ENCODE measurements at regions not wholly inside any gene's neighbourhood (a gene's known extent, or its start where the extent isn't known, plus 50 kb on each side); places are given as distances from the start of the nearest gene placed in this dataset.

DNA sequence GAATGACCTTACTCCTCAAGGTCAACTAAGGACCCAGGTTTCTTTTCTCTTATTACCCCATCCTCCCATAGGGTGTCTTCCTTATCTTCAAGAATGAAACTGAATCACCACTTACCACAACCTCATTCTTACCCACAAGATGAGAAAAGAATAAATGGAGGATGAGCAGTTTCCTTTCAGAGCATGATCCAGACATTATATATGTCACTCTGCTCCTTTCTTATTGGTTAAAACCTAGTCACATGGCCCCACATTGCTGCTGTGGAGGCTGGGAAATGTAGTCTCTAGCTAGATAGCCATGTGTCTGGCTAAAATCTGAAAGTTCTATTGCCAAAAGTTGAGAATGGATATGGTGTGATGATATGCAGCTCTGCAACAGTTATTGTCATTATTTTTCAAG, 62.4 kb upstream of the RAI2 start:
- DNase-seq (ENCODE audit: low read depth) = no peak
- in situ Hi-C loops (cut with HindIII; ENCODE audit: low sequenced_read_pairs) = no loop called here
- no peak overlapping the region for H3K4me3 ChIP-seq (ENCODE audit: low read depth, low read length)
- TF ChIP-seq, protein P1, sequence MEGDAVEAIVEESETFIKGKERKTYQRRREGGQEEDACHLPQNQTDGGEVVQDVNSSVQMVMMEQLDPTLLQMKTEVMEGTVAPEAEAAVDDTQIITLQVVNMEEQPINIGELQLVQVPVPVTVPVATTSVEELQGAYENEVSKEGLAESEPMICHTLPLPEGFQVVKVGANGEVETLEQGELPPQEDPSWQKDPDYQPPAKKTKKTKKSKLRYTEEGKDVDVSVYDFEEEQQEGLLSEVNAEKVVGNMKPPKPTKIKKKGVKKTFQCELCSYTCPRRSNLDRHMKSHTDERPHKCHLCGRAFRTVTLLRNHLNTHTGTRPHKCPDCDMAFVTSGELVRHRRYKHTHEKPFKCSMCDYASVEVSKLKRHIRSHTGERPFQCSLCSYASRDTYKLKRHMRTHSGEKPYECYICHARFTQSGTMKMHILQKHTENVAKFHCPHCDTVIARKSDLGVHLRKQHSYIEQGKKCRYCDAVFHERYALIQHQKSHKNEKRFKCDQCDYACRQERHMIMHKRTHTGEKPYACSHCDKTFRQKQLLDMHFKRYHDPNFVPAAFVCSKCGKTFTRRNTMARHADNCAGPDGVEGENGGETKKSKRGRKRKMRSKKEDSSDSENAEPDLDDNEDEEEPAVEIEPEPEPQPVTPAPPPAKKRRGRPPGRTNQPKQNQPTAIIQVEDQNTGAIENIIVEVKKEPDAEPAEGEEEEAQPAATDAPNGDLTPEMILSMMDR (IDR thresholded peaks at IDR 0.05; ENCODE audit: low read depth, low read length, missing control alignments) = no peak

DNA sequence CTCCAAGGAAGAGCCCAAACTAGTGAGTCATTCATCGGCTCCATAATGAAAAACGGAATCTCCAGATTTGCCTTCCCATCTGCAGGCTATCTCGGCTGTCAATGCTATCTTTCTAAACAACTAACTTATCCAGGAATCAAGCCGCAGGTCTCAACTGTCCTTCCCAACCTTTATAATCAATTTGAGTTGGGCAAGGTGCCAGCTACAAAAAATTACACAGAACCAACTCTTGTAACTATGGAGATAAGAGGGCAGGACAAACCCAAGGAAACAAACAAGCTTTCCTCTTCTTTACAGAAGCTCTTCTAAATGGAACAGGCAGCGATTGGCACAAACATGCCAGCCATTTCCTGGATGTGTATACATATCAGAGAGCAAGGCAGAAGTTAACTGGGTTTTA, 61.2 kb upstream of the RAI2 start:
- in situ Hi-C loops (cut with HindIII; ENCODE audit: low sequenced_read_pairs) = no loop called here
- TF ChIP-seq, protein P1 (IDR thresholded peaks at IDR 0.05; ENCODE audit: low read depth, low read length, missing control alignments) = no peak
- DNase-seq (ENCODE audit: low read depth) = no peak
- H3K4me3 ChIP-seq (ENCODE audit: low read depth, low read length) = no peak overlapping the region

DNA sequence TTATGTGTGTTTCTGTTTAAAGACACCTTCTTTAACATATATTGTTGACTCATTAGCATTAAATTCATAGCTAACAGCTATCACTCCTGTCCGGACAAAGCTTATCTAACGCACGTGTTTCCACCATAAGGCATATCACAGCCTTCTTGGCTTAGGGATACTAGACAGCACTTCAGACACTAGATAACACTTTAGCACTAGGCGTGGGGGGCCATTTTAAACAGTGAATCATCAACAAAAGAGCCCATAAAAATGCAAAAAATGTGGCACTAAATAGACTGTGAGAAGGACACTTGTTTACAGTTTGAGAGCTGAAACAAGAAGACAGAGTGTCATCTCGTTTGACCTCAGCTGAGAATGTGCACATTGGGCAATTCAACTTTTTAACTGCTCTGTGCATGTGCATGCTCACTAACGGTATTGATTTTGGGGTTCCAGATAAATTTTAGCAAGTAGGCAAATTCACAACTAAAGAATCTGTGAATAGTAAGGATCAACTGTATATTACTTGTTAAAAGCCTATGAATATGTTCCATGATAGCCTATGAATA, 58.9 kb upstream of the RAI2 start:
- no peak overlapping the region for H3K4me3 ChIP-seq (ENCODE audit: low read depth, low read length)
- TF ChIP-seq, protein P1 (IDR thresholded peaks at IDR 0.05; ENCODE audit: low read depth, low read length, missing control alignments) = no peak
- in situ Hi-C loops (cut with HindIII; ENCODE audit: low sequenced_read_pairs) = no loop called here
- DNase-seq (ENCODE audit: low read depth) = no peak

DNA sequence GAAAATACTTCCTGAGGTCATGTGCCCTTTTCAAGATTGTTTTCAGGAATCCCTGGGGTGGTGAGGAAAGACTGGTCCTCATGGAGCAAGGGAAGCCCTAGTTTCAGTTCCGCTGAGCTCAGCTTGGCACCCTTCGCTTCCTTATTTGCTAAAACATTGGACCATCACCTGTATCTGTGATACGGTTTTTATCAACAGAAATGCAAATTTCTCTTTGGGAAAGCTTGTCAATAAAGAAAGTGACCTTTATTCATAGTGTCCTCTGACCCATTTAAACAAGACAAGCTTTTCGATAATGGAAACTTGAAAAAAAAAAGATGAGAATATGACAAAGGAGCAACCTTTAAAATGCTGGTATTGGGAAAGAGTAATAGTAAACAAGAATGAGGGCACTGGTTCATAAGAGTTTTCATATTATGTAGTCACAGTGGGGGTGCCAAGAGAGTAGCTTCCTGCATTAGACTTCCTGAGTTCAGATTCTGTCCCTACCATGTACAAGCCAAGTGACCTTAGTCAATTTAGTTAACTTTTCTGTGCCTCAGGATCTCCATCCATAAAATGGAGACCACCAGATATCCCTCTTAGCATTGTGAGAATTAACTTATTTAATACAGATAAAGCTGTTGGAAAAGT, 57.0 kb upstream of the RAI2 start:
- no peak for DNase-seq (ENCODE audit: low read depth)
- H3K4me3 ChIP-seq (ENCODE audit: low read depth, low read length) = no peak overlapping the region
- in situ Hi-C loops (cut with HindIII; ENCODE audit: low sequenced_read_pairs) = no loop called here
- TF ChIP-seq, protein P1 (IDR thresholded peaks at IDR 0.05; ENCODE audit: low read depth, low read length, missing control alignments) = no peak

DNA sequence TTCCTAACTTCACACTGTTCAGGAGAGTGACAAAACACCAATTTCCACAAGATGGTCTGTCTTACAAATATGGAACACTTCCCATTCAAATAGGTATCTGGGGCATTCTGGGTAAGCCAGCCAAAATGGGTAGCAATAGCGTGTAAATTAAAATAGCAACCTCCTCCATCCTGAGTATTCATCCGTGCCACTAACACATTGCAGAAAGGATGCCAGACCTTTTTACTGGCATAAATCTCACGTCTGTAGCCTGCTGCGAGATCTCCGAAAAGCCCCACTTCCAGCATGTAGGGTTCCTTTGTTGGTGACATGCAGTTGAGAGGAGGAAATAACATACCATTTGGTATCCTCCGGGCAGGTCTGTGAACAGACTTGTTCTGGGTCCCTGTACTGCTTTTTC, 52.7 kb upstream of the RAI2 start:
- TF ChIP-seq, protein P1 (IDR thresholded peaks at IDR 0.05; ENCODE audit: low read depth, low read length, missing control alignments) = no peak
- in situ Hi-C loops (cut with HindIII; ENCODE audit: low sequenced_read_pairs) = no loop called here
- no peak for DNase-seq (ENCODE audit: low read depth)

More for the DNA sequence above, 52.7 kb upstream of the RAI2 start:
- H3K4me3 ChIP-seq (ENCODE audit: low read depth, low read length) = no peak overlapping the region
